Gastroesophageal sphincter (tissue), 3 donors: ENCODE measurements at regions not wholly inside any gene's neighbourhood (a gene's known extent, or its start where the extent isn't known, plus 50 kb on each side); places are given as distances from the start of the nearest gene placed in this dataset.

Source experiments
- EP300 ChIP-seq: sonication (generic); formaldehyde crosslinking; IDR thresholded peaks from one replicate; pipeline ENCODE4 v1.6.1; 2017; ENCODE audit warnings: antibody characterized with exemption, mild to moderate bottlenecking
- POLR2A ChIP-seq, 2 donors: fragments of 450-650 bp; IDR thresholded peaks; one replicate each; pipeline ENCODE4 v1.6.1; 2017; ENCODE audit warnings: antibody characterized with exemption in 2 of 2, mild to moderate bottlenecking in 2 of 2, moderate library complexity in 1 of 2
- POLR2AphosphoS5 ChIP-seq: sonication (generic); formaldehyde crosslinking; IDR thresholded peaks from one replicate; pipeline ENCODE4 v1.6.1; 2017; ENCODE audit warnings: antibody characterized with exemption
- TF ChIP-seq, protein P1 (sequence below), 4 experiments: fragments of 200-600 bp in 2 of 4; fragments of 450-650 bp in 2 of 4; sonication (generic) in 1 of 4; IDR thresholded peaks; one replicate each; pipeline ENCODE4 v1.5.1; 2017 to 2019; ENCODE audit warnings: antibody characterized with exemption in 4 of 4, mild to moderate bottlenecking in 2 of 4, moderate library complexity in 2 of 4

DNA sequence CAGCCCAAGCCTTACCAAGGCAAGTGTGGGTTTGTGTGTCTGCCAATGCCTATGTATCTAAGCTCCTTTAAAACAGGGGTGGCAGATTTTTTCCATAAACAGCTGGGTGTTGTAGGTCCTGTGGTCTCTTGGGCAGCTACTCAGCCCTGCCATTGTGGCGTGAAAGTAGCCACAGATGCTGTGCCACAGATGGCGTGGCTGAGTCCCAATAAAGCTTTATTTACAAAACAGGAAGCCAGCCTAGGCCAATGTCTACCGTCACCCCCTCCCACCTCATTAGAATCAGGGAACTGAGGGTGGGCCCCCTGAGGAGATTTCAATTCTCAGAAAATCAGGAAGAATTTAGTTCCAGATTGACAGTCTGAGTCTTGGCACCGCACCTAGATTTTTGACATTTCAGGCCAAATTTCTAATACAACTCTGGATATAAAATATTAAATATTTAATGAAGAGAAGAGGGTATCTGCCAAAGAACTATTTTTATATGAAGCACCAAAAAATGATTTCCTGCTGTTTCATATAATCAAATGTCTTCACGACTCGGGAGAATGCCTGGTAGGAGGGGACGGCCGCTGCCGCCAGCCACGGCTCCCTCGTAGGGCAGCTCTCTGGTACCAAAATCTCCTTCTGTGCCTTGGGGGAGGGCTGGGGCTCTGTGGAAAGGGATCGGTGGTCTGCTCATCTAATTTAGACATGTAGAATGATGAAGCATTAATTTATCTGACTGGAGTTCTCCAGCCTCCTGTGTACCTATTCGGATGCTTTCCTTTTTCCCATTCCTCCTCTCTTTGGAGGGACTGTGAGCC, 420.9 kb downstream of the IRX2 start:
- TF ChIP-seq POLR2A (IDR thresholded peaks at IDR 0.05): no peak
- TF ChIP-seq, protein P1, sequence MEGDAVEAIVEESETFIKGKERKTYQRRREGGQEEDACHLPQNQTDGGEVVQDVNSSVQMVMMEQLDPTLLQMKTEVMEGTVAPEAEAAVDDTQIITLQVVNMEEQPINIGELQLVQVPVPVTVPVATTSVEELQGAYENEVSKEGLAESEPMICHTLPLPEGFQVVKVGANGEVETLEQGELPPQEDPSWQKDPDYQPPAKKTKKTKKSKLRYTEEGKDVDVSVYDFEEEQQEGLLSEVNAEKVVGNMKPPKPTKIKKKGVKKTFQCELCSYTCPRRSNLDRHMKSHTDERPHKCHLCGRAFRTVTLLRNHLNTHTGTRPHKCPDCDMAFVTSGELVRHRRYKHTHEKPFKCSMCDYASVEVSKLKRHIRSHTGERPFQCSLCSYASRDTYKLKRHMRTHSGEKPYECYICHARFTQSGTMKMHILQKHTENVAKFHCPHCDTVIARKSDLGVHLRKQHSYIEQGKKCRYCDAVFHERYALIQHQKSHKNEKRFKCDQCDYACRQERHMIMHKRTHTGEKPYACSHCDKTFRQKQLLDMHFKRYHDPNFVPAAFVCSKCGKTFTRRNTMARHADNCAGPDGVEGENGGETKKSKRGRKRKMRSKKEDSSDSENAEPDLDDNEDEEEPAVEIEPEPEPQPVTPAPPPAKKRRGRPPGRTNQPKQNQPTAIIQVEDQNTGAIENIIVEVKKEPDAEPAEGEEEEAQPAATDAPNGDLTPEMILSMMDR (IDR thresholded peaks at IDR 0.05): no peak
- no peak for TF ChIP-seq POLR2AphosphoS5
- no peak for TF ChIP-seq EP300
